Kidney epithelial cell (primary cell): ENCODE measurements at regions not wholly inside any gene's neighbourhood (a gene's known extent, or its start where the extent isn't known, plus 50 kb on each side); places are given as distances from the start of the nearest gene placed in this dataset.

Experiments used
- DNase-seq: peaks from one replicate; pipeline ENCODE4 v3.0.0-alpha.2; 2010; ENCODE audit warnings: low read depth
- H3K27me3 ChIP-seq: 2 replicates; pipeline ENCODE4 v1.6.0; 2011; ENCODE audit warnings: low read length; ENCODE audit not compliant: control insufficient read depth, insufficient read depth
- H3K36me3 ChIP-seq: 2 replicates; pipeline ENCODE4 v1.5.1; 2011; ENCODE audit warnings: low read length; ENCODE audit not compliant: control insufficient read depth, insufficient read depth
- H3K4me3 ChIP-seq: 2 replicates; pipeline ENCODE4 v1.5.1; 2011; ENCODE audit warnings: low read depth, mild to moderate bottlenecking, control low read depth, low read length
- TF ChIP-seq, protein P1 (sequence below): IDR thresholded peaks from 2 replicates; pipeline ENCODE4 v1.5.1; 2011; ENCODE audit warnings: mild to moderate bottlenecking, moderate library complexity, low read length, control low read depth, inconsistent platforms; ENCODE audit not compliant: insufficient read depth, poor library complexity, severe bottlenecking

DNA sequence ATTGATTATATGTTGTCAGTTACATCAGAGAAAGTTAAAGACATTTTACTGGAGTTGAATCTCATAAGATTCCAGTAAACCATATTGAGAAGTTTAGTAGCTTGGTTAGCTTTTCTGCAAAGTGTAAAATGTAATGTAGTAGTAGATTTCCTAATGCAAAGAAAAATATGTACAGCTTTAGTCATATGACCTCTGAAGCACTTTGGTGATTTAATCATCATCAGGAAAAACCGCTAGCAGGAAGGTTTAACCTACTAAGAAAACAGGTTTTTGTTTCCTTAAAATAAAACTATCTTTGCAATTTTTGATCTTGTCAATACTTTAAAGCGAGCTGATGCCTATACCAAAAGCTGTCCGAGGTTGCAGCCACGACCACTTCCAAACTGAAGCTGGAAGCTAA is 364.6 kb upstream of the ZNF385D start:
- H3K27me3 ChIP-seq, result no peaks in the 10 kb centered on the region
- TF ChIP-seq, protein P1, sequence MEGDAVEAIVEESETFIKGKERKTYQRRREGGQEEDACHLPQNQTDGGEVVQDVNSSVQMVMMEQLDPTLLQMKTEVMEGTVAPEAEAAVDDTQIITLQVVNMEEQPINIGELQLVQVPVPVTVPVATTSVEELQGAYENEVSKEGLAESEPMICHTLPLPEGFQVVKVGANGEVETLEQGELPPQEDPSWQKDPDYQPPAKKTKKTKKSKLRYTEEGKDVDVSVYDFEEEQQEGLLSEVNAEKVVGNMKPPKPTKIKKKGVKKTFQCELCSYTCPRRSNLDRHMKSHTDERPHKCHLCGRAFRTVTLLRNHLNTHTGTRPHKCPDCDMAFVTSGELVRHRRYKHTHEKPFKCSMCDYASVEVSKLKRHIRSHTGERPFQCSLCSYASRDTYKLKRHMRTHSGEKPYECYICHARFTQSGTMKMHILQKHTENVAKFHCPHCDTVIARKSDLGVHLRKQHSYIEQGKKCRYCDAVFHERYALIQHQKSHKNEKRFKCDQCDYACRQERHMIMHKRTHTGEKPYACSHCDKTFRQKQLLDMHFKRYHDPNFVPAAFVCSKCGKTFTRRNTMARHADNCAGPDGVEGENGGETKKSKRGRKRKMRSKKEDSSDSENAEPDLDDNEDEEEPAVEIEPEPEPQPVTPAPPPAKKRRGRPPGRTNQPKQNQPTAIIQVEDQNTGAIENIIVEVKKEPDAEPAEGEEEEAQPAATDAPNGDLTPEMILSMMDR, result no peak
- no peak for DNase-seq
- H3K36me3 ChIP-seq, result no peaks in the 10 kb centered on the region
- no peak overlapping the region for H3K4me3 ChIP-seq

DNA sequence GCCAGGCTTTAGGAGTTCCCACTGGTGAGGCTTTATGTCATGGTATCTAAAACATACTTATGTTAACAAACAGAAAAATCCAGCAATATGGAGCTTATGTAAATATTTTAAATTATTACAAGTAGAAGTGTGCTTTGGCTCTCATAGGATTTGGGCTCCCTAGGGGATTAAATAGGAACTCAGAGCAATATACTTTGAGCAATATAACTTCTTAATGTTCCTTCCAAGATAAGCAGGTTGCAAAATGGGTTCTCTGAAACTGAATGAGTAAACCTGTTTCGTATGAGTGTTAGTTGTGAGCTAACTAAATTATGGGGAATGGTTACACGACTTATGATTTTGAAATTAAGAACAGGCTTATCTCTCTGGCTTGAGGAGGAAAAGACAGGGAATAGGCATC is 366.1 kb upstream of the ZNF385D start:
- Histone ChIP-seq H3K36me3 (no peaks in the 10 kb centered on the region), H3K4me3 (no peak overlapping the region), H3K27me3 (no peaks in the 10 kb centered on the region)
- DNase-seq, result no peak
- TF ChIP-seq, protein P1, result no peak

DNA sequence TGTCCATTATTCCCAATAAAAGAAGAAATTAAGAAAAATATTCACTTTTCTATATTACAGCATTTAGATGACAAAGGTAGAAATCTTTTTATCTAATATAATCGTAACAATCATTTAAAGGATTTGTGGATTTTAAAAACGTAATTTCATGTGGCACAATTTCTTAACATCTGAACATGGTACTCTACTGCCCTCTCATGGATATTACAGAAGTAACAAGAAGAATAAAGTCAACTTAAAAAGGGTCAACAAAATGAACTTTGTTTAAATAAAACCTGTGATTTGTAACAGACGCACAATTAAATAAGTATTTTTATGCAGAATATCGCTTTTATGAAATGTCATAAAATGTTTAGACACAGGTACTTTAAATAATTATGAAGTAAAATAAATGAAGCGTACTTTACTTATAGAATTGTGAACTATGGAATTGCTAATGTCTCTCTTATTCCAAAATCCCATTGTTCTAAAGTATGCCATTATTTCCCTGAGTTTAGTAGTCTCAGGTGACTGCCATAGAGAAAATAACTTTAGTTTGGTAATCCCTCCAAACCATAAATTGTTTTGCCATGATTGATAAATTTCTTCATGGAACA is 366.8 kb upstream of the ZNF385D start:
- no peaks in the 10 kb centered on the region for H3K36me3 ChIP-seq
- H3K27me3 ChIP-seq, result no peaks in the 10 kb centered on the region
- TF ChIP-seq, protein P1, result peak; percentile 37
- H3K4me3 ChIP-seq, result no peak overlapping the region
- DNase-seq, result no peak

DNA sequence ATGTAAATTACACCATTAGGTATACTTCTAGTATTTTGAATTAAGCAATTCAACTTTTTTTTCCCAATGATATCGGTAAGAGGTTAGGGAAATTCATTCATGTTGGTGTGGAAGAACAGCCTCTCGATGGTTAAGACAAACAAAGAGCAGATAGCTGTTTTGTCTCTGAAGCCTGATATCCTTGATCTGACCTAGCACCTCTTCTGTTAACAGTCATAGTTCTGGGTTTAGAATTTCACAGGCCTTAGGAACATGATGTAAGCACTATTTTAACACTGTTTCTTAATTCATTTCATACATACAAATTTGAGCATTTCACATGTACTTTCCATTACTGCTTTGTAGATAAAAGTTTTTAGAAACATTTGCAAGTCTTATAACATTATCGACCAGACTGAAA is 367.5 kb upstream of the ZNF385D start:
- no peaks in the 10 kb centered on the region for H3K27me3 ChIP-seq
- no peaks in the 10 kb centered on the region for H3K36me3 ChIP-seq
- DNase-seq, result no peak
- no peak overlapping the region for H3K4me3 ChIP-seq
- TF ChIP-seq, protein P1, result no peak

DNA sequence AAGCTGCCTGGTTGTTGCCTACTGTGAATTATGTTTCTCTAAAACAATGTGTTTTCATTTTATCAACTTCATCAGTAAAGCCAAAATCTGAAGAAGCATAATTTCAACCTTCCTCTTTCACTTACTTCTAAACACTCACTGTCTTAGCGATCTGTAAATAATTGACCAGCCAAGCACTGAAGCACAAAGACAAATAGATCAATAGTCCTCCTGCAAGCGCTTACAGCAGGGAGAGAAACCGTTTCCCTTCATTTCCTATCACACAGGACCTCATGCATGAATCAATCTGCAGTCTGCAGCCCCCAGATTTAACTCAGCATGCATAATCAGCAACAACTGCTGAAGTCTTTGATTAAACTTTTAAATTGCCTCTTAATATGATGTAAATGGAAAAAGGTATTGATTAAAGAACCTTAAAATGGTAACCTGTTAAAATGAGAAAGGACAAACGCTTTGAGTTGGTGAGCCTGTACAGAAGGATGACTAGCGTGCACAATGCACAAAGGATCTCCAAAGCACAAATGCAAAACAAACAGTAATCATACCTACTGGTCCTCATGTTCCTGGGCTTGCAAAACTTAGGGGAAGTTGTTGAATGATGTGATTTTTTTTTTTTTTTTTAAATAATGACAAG is 370.2 kb upstream of the ZNF385D start:
- no peak for DNase-seq
- H3K4me3 ChIP-seq, result no peak overlapping the region
- TF ChIP-seq, protein P1, result no peak
- H3K27me3 ChIP-seq, result no peaks in the 10 kb centered on the region
- H3K36me3 ChIP-seq, result no peaks in the 10 kb centered on the region

DNA sequence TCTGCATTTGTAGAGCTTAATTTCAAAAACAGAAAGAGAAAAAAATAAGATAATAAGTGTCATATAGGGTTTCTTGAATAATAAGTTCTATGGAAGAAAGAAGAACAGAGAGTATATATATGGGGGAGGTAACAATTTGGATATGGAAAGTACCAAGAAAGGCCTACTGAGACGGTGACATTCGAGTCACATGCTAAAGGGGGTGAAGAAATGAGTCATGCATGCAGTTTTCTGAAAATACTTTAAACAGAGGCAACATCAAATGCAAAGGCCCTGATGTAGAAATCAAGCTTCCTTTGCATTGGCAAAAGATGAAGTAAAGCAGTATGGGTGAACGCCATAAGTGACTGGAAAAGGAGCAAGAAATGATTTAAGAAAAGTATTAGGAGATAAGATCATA is 371.6 kb upstream of the ZNF385D start:
- no peaks in the 10 kb centered on the region for H3K27me3 ChIP-seq
- no peak overlapping the region for H3K4me3 ChIP-seq
- no peaks in the 10 kb centered on the region for H3K36me3 ChIP-seq
- no peak for DNase-seq
- TF ChIP-seq, protein P1, result no peak
